AG10803 (cell line): ENCODE measurements at regions not wholly inside any gene's neighbourhood (a gene's known extent, or its start where the extent isn't known, plus 50 kb on each side); places are given as distances from the start of the nearest gene placed in this dataset.
"Not testable (repeated sequence)": the region's sequence is repeated elsewhere in the genome, so short reads cannot be mapped to it uniquely, and the experiment has no call there.

Source experiments
- DNase-seq: peaks from one replicate; pipeline ENCODE4 v3.0.0; 2010; ENCODE audit warnings: low read depth
- H3K4me3 ChIP-seq: 2 replicates; pipeline ENCODE4 v1.5.1; 2011; ENCODE audit warnings: mild to moderate bottlenecking, low read length, control low read depth
- CTCF ChIP-seq: conservative IDR thresholded peaks from 2 replicates; pipeline ENCODE4 v1.5.1; 2011; ENCODE audit warnings: mild to moderate bottlenecking, low read length, control low read depth, inconsistent platforms

- no peak overlapping the region for H3K4me3 ChIP-seq
- peak; percentile 35 for DNase-seq
- TF ChIP-seq CTCF, result peak; percentile 99
Measured at GRCh38 chr1:79497193-79497773, 490.8 kb upstream of the ADGRL4 start.

GRCh38 chr1:79496129-79496528, 489.6 kb upstream of the ADGRL4 start:
- TF ChIP-seq CTCF, result no peak
- DNase-seq, result no peak
- no peak overlapping the region for H3K4me3 ChIP-seq

- not testable (repeated sequence) for H3K4me3 ChIP-seq, DNase-seq
Measured at GRCh38 chr1:79493702-79494101, 487.2 kb upstream of the ADGRL4 start.

GRCh38 chr1:79488572-79489121, 482.1 kb upstream of the ADGRL4 start:
- H3K4me3 ChIP-seq, DNase-seq: not testable (repeated sequence)

GRCh38 chr1:79478728-79479373, 472.3 kb upstream of the ADGRL4 start:
- no peak overlapping the region for H3K4me3 ChIP-seq
- no peak for DNase-seq
- TF ChIP-seq CTCF, result no peak

- no peak for DNase-seq
Measured at GRCh38 chr1:79478160-79478559, 471.6 kb upstream of the ADGRL4 start.

GRCh38 chr1:79472067-79472656, 465.6 kb upstream of the ADGRL4 start:
- no peak for TF ChIP-seq CTCF
- no peak overlapping the region for H3K4me3 ChIP-seq
- DNase-seq, result no peak

More at GRCh38 chr1:79478160-79478559, 471.6 kb upstream of the ADGRL4 start:
- no peak for TF ChIP-seq CTCF
- H3K4me3 ChIP-seq, result no peak overlapping the region

GRCh38 chr1:79469139-79469538, 462.6 kb upstream of the ADGRL4 start:
- no peak overlapping the region for H3K4me3 ChIP-seq
- no peak for TF ChIP-seq CTCF
- no peak for DNase-seq
